ENCODE measurements at regions not wholly inside any gene's neighbourhood (a gene's known extent, or its start where the extent isn't known, plus 50 kb on each side); places are given as distances from the start of the nearest gene placed in this dataset.
A peak's percentile ranks its signal among the peaks of the same experiment; 100 is the strongest.

GRCh38 chr14:76974365-76974764, 54.1 kb downstream of the IRF2BPL start:
- no peak for DNase-seq

- DNase-seq, result no peak
Observed at GRCh38 chr14:76971549-76971948, 57.0 kb downstream of the IRF2BPL start.

DNA sequence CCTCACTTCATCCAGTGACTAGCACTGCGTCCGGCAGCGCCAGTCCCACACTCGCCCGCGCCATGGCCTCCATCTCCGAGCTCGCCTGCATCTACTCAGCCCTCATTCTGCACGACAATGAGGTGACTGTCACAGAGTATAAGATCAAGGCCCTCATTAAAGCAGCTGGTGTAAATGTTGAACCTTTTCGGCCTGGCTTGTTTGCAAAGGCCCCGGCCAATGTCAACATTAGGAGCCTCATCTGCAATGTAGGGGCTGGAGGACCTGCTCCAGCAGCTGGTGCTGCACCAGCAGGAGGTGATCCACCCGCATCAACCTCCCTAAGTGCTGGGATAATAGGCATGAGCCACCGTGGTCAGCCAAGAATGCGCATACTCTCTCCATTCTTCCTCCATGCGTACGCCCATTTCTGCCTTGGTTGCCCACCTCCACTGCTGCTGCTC, 59.9 kb downstream of the IRF2BPL start:
- no peak for DNase-seq

GRCh38 chr14:76967788-76968187, 60.7 kb downstream of the IRF2BPL start:
- DNase-seq, result no peak

GRCh38 chr14:76965232-76965631, 63.3 kb downstream of the IRF2BPL start:
- DNase-seq, result no peak

GRCh38 chr14:76964695-76965094, 63.8 kb downstream of the IRF2BPL start:
- no peak for DNase-seq

DNA sequence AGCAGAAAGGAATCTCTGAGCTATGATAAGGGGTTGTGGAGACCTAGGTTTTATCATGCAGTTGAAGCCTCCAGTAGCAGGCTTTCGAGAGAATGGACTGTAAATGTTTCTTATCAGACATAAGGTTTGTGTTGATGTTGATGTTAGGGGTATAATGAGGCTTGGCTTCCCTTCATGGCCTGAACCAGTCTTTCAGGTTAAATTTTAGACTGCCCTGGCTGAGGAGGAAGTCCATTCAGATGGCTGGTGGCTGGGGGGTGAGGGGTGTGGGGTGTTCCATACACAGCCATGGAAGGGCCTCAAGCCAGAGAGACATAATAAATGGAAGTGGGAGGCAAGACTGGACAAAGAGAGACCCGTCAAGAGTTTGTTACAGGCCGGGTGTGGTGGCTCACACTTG, 65.1 kb downstream of the IRF2BPL start:
- no peak for DNase-seq

DNA sequence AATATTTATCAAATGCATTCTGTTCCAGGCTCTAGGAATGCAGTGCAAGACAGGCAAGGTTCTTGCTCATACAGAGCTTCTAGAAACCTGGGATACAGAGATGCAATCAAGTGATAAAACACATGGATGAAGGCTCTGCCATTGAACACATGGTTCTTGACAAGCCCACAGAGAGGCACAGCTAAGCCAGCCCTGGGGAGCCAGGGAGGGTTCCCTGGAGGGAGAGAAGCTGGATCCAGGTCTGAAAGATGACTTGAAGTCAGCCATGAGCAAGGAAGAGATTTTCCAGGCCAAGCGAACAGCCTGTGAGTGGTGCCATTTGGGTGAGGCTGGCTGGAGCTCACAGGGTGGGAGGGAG, 66.2 kb downstream of the IRF2BPL start:
- no peak for DNase-seq

DNA sequence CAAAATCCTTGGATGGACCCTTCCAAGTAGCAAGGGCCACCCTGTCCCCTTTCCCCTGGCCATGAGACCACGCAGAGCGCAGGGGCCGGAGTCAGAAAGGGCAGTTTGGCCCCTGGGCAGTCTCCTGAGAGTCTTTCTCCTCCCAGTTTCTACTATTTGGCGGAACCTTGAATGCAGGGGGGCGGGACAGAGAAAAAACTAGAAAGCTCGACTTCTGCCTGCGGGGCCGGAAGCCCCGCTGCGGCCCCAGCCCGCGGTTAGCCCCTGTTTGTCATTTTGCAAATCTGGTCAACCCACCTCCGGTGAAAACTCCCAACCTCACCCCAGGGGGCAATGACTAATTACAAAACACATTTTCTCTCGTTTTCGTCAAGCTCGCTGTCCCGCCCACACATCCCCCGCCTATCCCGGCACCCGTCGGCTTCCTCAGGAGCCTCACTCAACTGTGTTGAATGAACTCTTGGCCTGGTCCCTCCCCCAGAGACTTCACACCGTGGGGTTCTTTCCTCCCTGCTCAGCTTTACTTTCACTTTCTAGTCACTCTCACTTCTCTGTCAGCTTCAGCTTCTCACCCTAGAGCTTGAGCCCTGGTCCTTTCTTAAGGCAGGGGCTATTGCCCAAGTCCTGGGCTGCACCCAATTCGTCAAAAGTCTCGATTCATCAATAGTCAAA, 66.7 kb downstream of the IRF2BPL start:
- DNase-seq, result peak in 45 of 51 donors; percentile 19 to 82 (median 46)

DNA sequence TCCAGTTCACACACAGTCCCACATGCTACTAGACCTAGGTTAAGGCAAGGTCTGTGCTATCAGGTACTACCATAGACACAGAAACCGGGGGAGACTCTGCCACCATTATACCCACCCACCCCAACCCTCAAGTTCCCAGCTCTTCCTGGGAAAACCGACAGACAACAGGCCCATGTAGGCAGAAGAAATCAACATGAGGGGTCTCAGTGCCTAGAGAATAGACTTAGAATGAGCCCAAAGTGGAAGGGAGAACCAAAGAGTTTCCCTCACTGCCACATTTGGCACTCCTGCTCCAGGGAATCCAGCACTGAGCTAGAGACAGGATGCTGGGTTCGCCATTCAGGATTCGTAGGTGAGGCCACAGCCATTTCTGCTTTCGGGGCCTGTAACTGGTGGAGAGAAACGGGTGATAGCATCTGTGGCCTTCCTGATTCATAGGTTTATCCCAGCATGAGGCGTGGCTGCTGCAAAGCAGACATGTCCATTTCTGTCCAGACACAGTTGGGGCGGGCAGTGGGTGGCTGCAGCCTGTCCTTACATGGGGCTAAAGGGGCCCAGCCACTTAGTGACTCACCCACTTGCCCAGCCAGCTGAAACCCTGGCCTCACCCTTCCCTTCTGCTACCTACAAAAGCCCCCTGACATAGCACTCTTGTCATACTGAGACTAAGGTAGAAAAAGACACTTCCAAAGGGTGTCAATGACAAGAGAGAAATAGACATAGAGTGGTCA, 69.4 kb downstream of the IRF2BPL start:
- no peak for DNase-seq

GRCh38 chr14:76958020-76958979, 70.2 kb downstream of the IRF2BPL start:
- no peak for DNase-seq

DNA sequence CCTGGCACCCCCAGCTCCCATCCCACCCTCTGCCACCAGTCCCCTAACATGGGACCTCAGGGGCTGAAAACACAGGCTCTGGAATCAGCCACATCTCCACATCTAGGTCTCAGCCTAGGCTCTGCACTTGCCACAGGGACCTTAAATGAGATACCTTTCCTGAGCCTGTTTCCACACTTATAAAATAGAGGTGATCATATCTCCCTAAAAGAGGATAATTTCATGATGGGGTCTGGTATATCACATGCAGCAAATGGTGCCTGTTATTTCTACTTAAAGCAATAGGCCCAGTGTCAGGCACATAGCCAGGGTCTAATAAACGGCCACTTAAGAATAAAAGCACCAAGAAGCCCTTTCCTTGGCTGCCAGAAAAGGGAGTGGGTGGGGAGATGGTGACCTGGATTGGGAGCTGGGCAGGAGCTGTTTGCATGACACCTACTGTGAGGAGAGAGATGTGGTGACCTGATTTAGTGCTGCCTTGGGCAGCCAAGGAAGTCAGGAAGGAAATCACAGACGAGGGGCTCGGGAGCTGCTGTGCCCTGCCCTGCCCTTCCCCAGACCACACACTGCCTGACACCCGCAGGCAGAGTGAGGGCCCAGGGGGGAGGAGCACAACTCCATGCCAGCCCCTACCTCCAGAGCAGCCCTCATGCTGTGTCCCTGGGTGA, 71.2 kb downstream of the IRF2BPL start:
- peak in 4 of 51 donors; percentile 4 to 24 (median 13) for DNase-seq

GRCh38 chr14:76956316-76957090, 72.0 kb downstream of the IRF2BPL start:
- peak; percentile 49 to 96 (median 91) for DNase-seq

- peak in 15 of 51 donors; percentile 4 to 81 (median 53) for DNase-seq
Observed at GRCh38 chr14:76955575-76956315, 72.8 kb downstream of the IRF2BPL start.

GRCh38 chr14:76954394-76955190, 73.9 kb downstream of the IRF2BPL start:
- DNase-seq, result peak in 2 of 51 donors; percentile 10 to 18

DNA sequence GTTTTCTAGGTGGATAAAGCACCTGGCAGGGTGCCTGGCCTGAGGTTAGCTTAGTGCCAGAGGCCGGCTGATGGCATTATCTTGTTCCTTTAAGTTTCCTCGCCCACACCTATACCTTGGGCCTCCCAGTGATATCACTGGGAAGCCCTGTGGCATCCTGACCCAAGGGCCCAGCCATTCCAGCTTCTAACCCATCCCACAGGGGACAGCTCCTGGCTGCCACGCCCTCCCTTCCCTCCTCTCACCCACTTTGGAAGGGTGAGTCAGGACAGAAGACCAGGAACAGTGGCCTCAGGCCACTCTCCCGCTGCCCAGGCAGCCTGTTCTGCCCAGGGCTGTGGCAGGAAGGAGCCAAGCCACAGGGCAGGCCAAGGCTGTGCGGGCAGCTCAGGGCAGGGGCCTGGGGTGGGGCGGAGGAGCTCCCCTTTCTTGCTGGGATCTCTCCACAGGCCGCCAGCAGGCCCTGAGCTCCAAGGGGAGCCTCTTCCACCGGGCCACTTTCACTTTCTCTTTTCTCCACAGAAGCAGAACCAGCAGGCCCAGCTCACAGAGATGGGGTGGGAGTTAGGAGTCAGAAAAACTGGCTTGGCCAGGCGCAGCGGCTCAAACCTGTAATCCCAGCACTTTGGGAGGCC, 75.1 kb downstream of the IRF2BPL start:
- peak in 34 of 51 donors; percentile 9 to 66 (median 35) for DNase-seq

- peak in 1 of 51 donors; percentile 24 for DNase-seq
Observed at GRCh38 chr14:76951166-76951565, 77.3 kb downstream of the IRF2BPL start.
